HL-60 (cell line): ENCODE measurements at regions not wholly inside any gene's neighbourhood (a gene's known extent, or its start where the extent isn't known, plus 50 kb on each side); places are given as distances from the start of the nearest gene placed in this dataset.

Experiments
- DNase-seq, 2 experiments: peaks; one replicate each; pipeline ENCODE4 v3.0.0-alpha.2; 2010 to 2020; ENCODE audit warnings: low read depth in 1 of 2, low spot score in 1 of 2
- H3K27ac ChIP-seq: fragments of 250-450 bp; sonication (Bioruptor Pico); replicated peaks from 2 replicates; pipeline ENCODE4 v1.5.1; 2020; ENCODE audit warnings: mild to moderate bottlenecking, moderate library complexity
- H3K27me3 ChIP-seq: fragments of 250-450 bp; sonication (Bioruptor Pico); 2 replicates; pipeline ENCODE4 v1.5.1; 2021; ENCODE audit warnings: mild to moderate bottlenecking, moderate library complexity; ENCODE audit not compliant: insufficient read depth, poor library complexity, severe bottlenecking
- H3K4me3 ChIP-seq: replicated peaks from 2 replicates; pipeline ENCODE4 v1.5.1; 2011; ENCODE audit warnings: mild to moderate bottlenecking, control low read depth, low read length; ENCODE audit not compliant: insufficient read depth
- GABPA ChIP-seq: IDR thresholded peaks from 2 replicates; pipeline ENCODE4 v1.6.1; 2012; ENCODE audit warnings: low read depth
- POLR2AphosphoS5 ChIP-seq: IDR thresholded peaks from 2 replicates; pipeline ENCODE4 v1.6.1; 2012; ENCODE audit warnings: low read depth
- SPI1 ChIP-seq: IDR thresholded peaks from 2 replicates; pipeline ENCODE4 v1.6.1; 2012; ENCODE audit warnings: low read depth, mild to moderate bottlenecking, borderline replicate concordance
- TF ChIP-seq, protein P1 (sequence below): IDR thresholded peaks from one replicate; pipeline ENCODE4 v1.5.1; 2011; ENCODE audit warnings: low read length, control low read depth, inconsistent platforms; ENCODE audit not compliant: insufficient read depth
- TF ChIP-seq, protein P2 (sequence below): IDR thresholded peaks from 2 replicates; pipeline ENCODE4 v1.6.1; 2012; ENCODE audit warnings: low read depth; ENCODE audit not compliant: insufficient replicate concordance

DNA sequence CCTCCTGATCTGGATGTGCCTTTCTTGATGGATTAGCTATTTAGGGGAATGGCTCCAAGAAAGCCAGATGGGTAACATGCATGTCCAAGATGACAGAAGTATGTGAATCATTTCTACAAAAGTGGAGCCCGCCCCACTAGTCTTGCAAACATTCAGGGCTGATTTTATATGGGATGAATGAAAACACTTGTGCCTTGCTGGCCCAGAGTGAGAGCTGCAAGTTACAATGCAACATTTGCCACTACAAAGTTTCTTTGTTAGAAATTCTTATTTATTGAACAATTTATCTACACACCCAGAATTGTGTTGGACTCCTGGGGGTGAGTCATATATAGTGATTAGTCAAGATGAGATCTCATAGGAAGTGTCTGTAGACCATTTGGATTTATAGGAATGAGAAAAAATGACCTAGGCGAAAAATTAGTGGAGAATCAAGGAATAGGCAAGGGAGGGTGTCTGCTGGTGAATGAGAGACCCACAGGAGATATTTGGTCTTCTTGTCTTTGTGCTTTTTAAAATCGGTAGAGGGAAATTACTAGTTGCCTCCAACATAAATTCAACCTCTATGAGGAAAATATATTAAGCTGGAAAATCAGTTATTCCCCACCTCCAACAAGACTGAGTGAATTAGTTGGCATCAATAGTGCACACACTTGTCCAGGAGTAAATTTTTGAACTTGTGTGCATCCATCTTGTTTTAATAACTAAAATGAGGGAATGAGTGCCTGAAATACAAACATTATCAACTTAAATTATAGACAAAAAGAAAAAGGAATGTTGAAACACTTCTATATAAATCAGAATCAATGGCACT is 53.5 kb upstream of the DCBLD2 start:
- no peak for DNase-seq
- H3K27ac ChIP-seq: no peak overlapping the region
- no peak overlapping the region for H3K4me3 ChIP-seq
- TF ChIP-seq SPI1 (no peak), GABPA (no peak), POLR2AphosphoS5 (no peak)
- TF ChIP-seq, protein P1, sequence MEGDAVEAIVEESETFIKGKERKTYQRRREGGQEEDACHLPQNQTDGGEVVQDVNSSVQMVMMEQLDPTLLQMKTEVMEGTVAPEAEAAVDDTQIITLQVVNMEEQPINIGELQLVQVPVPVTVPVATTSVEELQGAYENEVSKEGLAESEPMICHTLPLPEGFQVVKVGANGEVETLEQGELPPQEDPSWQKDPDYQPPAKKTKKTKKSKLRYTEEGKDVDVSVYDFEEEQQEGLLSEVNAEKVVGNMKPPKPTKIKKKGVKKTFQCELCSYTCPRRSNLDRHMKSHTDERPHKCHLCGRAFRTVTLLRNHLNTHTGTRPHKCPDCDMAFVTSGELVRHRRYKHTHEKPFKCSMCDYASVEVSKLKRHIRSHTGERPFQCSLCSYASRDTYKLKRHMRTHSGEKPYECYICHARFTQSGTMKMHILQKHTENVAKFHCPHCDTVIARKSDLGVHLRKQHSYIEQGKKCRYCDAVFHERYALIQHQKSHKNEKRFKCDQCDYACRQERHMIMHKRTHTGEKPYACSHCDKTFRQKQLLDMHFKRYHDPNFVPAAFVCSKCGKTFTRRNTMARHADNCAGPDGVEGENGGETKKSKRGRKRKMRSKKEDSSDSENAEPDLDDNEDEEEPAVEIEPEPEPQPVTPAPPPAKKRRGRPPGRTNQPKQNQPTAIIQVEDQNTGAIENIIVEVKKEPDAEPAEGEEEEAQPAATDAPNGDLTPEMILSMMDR: no peak
- TF ChIP-seq, protein P2, sequence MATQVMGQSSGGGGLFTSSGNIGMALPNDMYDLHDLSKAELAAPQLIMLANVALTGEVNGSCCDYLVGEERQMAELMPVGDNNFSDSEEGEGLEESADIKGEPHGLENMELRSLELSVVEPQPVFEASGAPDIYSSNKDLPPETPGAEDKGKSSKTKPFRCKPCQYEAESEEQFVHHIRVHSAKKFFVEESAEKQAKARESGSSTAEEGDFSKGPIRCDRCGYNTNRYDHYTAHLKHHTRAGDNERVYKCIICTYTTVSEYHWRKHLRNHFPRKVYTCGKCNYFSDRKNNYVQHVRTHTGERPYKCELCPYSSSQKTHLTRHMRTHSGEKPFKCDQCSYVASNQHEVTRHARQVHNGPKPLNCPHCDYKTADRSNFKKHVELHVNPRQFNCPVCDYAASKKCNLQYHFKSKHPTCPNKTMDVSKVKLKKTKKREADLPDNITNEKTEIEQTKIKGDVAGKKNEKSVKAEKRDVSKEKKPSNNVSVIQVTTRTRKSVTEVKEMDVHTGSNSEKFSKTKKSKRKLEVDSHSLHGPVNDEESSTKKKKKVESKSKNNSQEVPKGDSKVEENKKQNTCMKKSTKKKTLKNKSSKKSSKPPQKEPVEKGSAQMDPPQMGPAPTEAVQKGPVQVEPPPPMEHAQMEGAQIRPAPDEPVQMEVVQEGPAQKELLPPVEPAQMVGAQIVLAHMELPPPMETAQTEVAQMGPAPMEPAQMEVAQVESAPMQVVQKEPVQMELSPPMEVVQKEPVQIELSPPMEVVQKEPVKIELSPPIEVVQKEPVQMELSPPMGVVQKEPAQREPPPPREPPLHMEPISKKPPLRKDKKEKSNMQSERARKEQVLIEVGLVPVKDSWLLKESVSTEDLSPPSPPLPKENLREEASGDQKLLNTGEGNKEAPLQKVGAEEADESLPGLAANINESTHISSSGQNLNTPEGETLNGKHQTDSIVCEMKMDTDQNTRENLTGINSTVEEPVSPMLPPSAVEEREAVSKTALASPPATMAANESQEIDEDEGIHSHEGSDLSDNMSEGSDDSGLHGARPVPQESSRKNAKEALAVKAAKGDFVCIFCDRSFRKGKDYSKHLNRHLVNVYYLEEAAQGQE: no peak
- no peaks in the 10 kb centered on the region for H3K27me3 ChIP-seq

GRCh38 chr3:98954242-98954641 is 52.7 kb upstream of the DCBLD2 start:
- Histone ChIP-seq H3K27me3 (no peaks in the 10 kb centered on the region), H3K27ac (no peak overlapping the region), H3K4me3 (no peak overlapping the region)

DNA sequence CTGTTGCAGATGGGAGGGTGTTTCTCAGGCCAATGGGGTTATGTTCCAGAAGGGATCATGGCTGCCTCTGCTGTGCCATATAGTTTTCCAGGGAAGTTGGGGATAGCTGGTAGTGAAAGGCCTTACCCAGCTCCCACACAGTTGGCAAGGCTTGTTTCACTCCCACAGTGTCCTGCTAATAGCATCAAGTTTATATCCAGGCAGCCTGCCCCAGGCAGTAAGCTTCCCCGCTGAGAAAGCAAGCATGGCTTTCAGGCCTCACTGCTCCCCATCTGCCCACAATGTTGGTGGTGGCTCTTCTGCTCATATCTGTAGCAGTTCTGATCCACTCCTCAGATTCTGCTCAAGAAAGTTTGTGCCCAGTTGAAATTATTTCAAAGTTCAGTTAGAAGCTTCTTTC is 50.9 kb upstream of the DCBLD2 start:
- Histone ChIP-seq H3K27ac (no peak overlapping the region), H3K4me3 (no peak overlapping the region), H3K27me3 (no peaks in the 10 kb centered on the region)
- no peak for DNase-seq
- TF ChIP-seq, protein P1: no peak
- no peak for TF ChIP-seq POLR2AphosphoS5
- TF ChIP-seq, protein P2: no peak
- no peak for TF ChIP-seq GABPA
- TF ChIP-seq SPI1: no peak

More at GRCh38 chr3:98954242-98954641, 52.7 kb upstream of the DCBLD2 start:
- TF ChIP-seq GABPA (no peak), POLR2AphosphoS5 (no peak), SPI1 (no peak)
- TF ChIP-seq, protein P1: no peak
- TF ChIP-seq, protein P2: no peak
- no peak for DNase-seq
